Neutrophil (primary cell): ENCODE measurements at regions not wholly inside any gene's neighbourhood (a gene's known extent, or its start where the extent isn't known, plus 50 kb on each side); places are given as distances from the start of the nearest gene placed in this dataset.

Source experiments
- H3K27ac ChIP-seq: fragments of 200-600 bp; sonication (generic); 2 replicates; pipeline ENCODE4 v1.5.1; 2016; ENCODE audit warnings: mild to moderate bottlenecking, moderate library complexity
- H3K27me3 ChIP-seq: fragments of 200-600 bp; sonication (generic); 2 replicates; pipeline ENCODE4 v1.6.0; 2016; ENCODE audit warnings: mild to moderate bottlenecking
- H3K36me3 ChIP-seq: fragments of 200-600 bp; sonication (generic); 2 replicates; pipeline ENCODE4 v1.5.1; 2017
- H3K4me1 ChIP-seq, 2 experiments: fragments of 200-600 bp in 1 of 2; sonication (generic) in 1 of 2; 1 replicate in 1 of 2; 2 replicates in 1 of 2; pipeline versions ENCODE4 v1.5.1 to v1.6.1; 2013 to 2016; ENCODE audit warnings: low read depth in 1 of 2, low read length in 1 of 2, mild to moderate bottlenecking in 1 of 2, moderate library complexity in 1 of 2; ENCODE audit not compliant: control insufficient read depth in 1 of 2, insufficient read depth in 1 of 2
- H3K4me3 ChIP-seq, 2 experiments: fragments of 200-600 bp in 1 of 2; sonication (generic) in 1 of 2; 1 replicate in 1 of 2; 2 replicates in 1 of 2; pipeline ENCODE4 v1.5.1; 2013 to 2016; ENCODE audit warnings: low read depth in 1 of 2, low read length in 1 of 2, mild to moderate bottlenecking in 1 of 2, moderate library complexity in 1 of 2
- H3K9me3 ChIP-seq: fragments of 200-600 bp; sonication (generic); 2 replicates; pipeline ENCODE4 v1.5.1; 2016
- CTCF ChIP-seq: fragments of 200-600 bp; sonication (generic); IDR thresholded peaks from 2 replicates; pipeline ENCODE4 v1.5.1; 2016; ENCODE audit warnings: antibody characterized with exemption

- H3K27me3 ChIP-seq: no peaks in the 10 kb centered on the region
- H3K27ac ChIP-seq: no peak overlapping the region
- no peak overlapping the region for H3K4me3 ChIP-seq
- no peaks in the 10 kb centered on the region for H3K9me3 ChIP-seq
- no peaks in the 10 kb centered on the region for H3K4me1 ChIP-seq
- TF ChIP-seq CTCF: no peak
- H3K36me3 ChIP-seq: no peaks in the 10 kb centered on the region
Measured at GRCh38 chr13:89227356-89227755, 1556.2 kb downstream of the SLITRK5 start.

GRCh38 chr13:89238496-89238895, 1567.3 kb downstream of the SLITRK5 start:
- no peak overlapping the region for H3K27ac ChIP-seq
- TF ChIP-seq CTCF: no peak
- H3K4me1 ChIP-seq: no peaks in the 10 kb centered on the region
- no peak overlapping the region for H3K4me3 ChIP-seq
- H3K27me3 ChIP-seq: no peaks in the 10 kb centered on the region
- no peaks in the 10 kb centered on the region for H3K36me3 ChIP-seq
- H3K9me3 ChIP-seq: no peaks in the 10 kb centered on the region

- no peak overlapping the region for H3K4me3 ChIP-seq
- no peaks in the 10 kb centered on the region for H3K36me3 ChIP-seq
- no peaks in the 10 kb centered on the region for H3K27me3 ChIP-seq
- TF ChIP-seq CTCF: no peak
- no peaks in the 10 kb centered on the region for H3K4me1 ChIP-seq
- no peak overlapping the region for H3K27ac ChIP-seq
- H3K9me3 ChIP-seq: no peaks in the 10 kb centered on the region
Measured at GRCh38 chr13:89239361-89240127, 1568.4 kb downstream of the SLITRK5 start.

GRCh38 chr13:89255844-89256406, 1584.8 kb downstream of the SLITRK5 start:
- no peaks in the 10 kb centered on the region for H3K4me1 ChIP-seq
- no peak overlapping the region for H3K27ac ChIP-seq
- H3K36me3 ChIP-seq: no peaks in the 10 kb centered on the region
- H3K4me3 ChIP-seq: no peak overlapping the region
- no peak for TF ChIP-seq CTCF
- no peaks in the 10 kb centered on the region for H3K9me3 ChIP-seq
- no peaks in the 10 kb centered on the region for H3K27me3 ChIP-seq

- Histone ChIP-seq H3K27me3 (no peaks in the 10 kb centered on the region), H3K4me1 (no peaks in the 10 kb centered on the region), H3K9me3 (no peaks in the 10 kb centered on the region), H3K4me3 (no peak overlapping the region), H3K27ac (no peak overlapping the region), H3K36me3 (no peaks in the 10 kb centered on the region)
- TF ChIP-seq CTCF: no peak
Measured at GRCh38 chr13:89267734-89268133, 1596.6 kb downstream of the SLITRK5 start.
